ENCODE measurements at regions not wholly inside any gene's neighbourhood (a gene's known extent, or its start where the extent isn't known, plus 50 kb on each side); places are given as distances from the start of the nearest gene placed in this dataset.

DNA sequence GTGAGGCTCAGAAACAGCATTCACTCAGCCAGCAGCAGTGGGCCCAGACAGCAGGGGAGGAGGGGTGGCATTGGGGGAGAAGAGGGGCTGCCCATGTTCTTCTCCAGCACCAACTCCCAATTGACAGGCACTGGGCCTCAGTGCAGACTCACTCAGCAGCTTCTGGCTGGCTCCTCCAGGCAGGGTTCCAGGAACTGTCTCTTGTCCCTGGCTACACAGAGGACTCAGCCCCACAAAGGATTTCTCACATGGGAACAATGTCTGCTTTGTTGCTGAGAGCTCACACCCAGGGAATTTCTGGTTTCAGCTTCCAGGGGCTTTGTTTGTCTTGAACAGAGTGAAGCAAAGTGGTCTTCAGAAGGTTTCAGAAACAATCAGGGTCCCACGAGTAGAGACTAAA lies 1536.7 kb downstream of the TSPY10 start:
- Mint-ChIP-seq H3K27ac (no peak overlapping the region), H3K27me3 (no peaks in the 10 kb centered on the region), H3K4me3 (no peak overlapping the region), H3K9me3 (ENCODE audit: insufficient read depth) (no peaks in the 10 kb centered on the region), H3K4me1 (no peaks in the 10 kb centered on the region)
- no peak for DNase-seq
- H3K4me2 ChIP-seq (replicated peaks; ENCODE audit: low read depth, low read length, poor library complexity, severe bottlenecking), result no peak overlapping the region
- intact Hi-C loops (cut with micrococcal nuclease), result no loop called here
- no peak overlapping the region for H3K4me3 ChIP-seq (ENCODE audit: control extremely low read depth in 1 of 5, extremely low read depth in 1 of 5, insufficient read depth in 1 of 5, low read depth in 2 of 5, low read length in 4 of 5)
- ChIA-PET POLR2A (no interaction called here), CTCF (no interaction called here)
- peaks cover 0 to 4% (median 0%) of the 10 kb centered on the region in 3 donors for H3K9me3 ChIP-seq (ENCODE audit: control extremely low read depth in 1 of 3, control insufficient read depth in 2 of 3, insufficient read depth in 1 of 3, low read length in 2 of 3)
- no peak for ATAC-seq (ENCODE audit: low read depth)
- no CpG with 5 or more reads among the region's 1 CpG for WGBS (ENCODE audit: insufficient coverage)
- H3K4me1 ChIP-seq (ENCODE audit: control insufficient read depth in 2 of 2, insufficient read depth in 2 of 2, low read length in 2 of 2), result no peaks in the 10 kb centered on the region
- no peaks in the 10 kb centered on the region for H3K79me2 ChIP-seq (ENCODE audit: control insufficient read depth, insufficient read depth, low read length)
- H3K9ac ChIP-seq (ENCODE audit: low read length), result no peak overlapping the region
- H2AFZ ChIP-seq (ENCODE audit: insufficient read depth, low read depth, low read length, poor library complexity, severe bottlenecking), result no peak overlapping the region
- H3K36me3 ChIP-seq (replicated peaks in 1 of 2; ENCODE audit: control extremely low read depth in 1 of 2, control insufficient read depth in 1 of 2, extremely low read depth in 1 of 2, insufficient read depth in 2 of 2, low read length in 1 of 2), result no peaks in the 10 kb centered on the region
- H3K27me3 ChIP-seq (replicated peaks in 1 of 4; ENCODE audit: control extremely low read depth in 1 of 4, control insufficient read depth in 3 of 4, insufficient read depth in 4 of 4, low read length in 3 of 4), result no peaks in the 10 kb centered on the region
- no peak overlapping the region for H3K27ac ChIP-seq (ENCODE audit: low read length in 2 of 2)
- no peaks in the 10 kb centered on the region for H4K20me1 ChIP-seq (ENCODE audit: control insufficient read depth, insufficient read depth, low read length, poor library complexity, severe bottlenecking)
- TF ChIP-seq, protein P1, sequence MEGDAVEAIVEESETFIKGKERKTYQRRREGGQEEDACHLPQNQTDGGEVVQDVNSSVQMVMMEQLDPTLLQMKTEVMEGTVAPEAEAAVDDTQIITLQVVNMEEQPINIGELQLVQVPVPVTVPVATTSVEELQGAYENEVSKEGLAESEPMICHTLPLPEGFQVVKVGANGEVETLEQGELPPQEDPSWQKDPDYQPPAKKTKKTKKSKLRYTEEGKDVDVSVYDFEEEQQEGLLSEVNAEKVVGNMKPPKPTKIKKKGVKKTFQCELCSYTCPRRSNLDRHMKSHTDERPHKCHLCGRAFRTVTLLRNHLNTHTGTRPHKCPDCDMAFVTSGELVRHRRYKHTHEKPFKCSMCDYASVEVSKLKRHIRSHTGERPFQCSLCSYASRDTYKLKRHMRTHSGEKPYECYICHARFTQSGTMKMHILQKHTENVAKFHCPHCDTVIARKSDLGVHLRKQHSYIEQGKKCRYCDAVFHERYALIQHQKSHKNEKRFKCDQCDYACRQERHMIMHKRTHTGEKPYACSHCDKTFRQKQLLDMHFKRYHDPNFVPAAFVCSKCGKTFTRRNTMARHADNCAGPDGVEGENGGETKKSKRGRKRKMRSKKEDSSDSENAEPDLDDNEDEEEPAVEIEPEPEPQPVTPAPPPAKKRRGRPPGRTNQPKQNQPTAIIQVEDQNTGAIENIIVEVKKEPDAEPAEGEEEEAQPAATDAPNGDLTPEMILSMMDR (IDR thresholded peaks at IDR 0.05), result no peak
- TF ChIP-seq EZH2 (IDR thresholded peaks at IDR 0.05; ENCODE audit: borderline replicate concordance, insufficient read depth, low read depth, low read length, poor library complexity, severe bottlenecking), result no peak

DNA sequence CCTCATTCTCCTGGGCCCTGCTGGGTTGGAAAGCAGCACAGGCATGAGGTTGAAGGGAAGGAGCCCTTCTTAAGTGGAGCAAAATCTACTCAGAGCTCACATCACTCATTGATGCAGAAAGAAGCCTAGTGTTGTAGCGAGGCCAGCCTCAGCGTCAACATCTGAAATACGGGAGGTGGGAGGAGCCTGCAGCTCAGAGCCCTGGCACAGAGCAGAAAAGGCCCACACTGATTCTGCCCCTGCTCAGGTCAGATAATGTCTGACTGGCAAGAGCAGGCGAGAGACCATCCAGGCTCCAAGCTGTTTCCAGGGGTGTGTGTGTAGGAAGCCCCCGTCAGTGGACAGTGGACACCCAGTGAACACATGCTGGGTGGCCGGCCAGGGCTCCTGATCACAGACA lies 1541.6 kb downstream of the TSPY10 start:
- H3K4me3 Mint-ChIP-seq, result no peak overlapping the region
- no peaks in the 10 kb centered on the region for H3K4me1 Mint-ChIP-seq
- no peak for TF ChIP-seq EZH2 (IDR thresholded peaks at IDR 0.05; ENCODE audit: borderline replicate concordance, insufficient read depth, low read depth, low read length, poor library complexity, severe bottlenecking)
- TF ChIP-seq, protein P1 (IDR thresholded peaks at IDR 0.05), result no peak

More for the DNA sequence above, 1541.6 kb downstream of the TSPY10 start:
- no peaks in the 10 kb centered on the region for H3K79me2 ChIP-seq (ENCODE audit: control insufficient read depth, insufficient read depth, low read length)
- no peak for DNase-seq
- no peak overlapping the region for H2AFZ ChIP-seq (ENCODE audit: insufficient read depth, low read depth, low read length, poor library complexity, severe bottlenecking)
- intact Hi-C loops (cut with micrococcal nuclease), result no loop called here
- Mint-ChIP-seq H3K27ac (no peak overlapping the region), H3K9me3 (ENCODE audit: insufficient read depth) (no peaks in the 10 kb centered on the region), H3K27me3 (no peaks in the 10 kb centered on the region)
- H3K36me3 ChIP-seq (replicated peaks in 1 of 2; ENCODE audit: control extremely low read depth in 1 of 2, control insufficient read depth in 1 of 2, extremely low read depth in 1 of 2, insufficient read depth in 2 of 2, low read length in 1 of 2), result no peaks in the 10 kb centered on the region
- peaks cover 0 to 8% (median 0%) of the 10 kb centered on the region in 3 donors for H3K9me3 ChIP-seq (ENCODE audit: control extremely low read depth in 1 of 3, control insufficient read depth in 2 of 3, insufficient read depth in 1 of 3, low read length in 2 of 3)
- ATAC-seq (ENCODE audit: low read depth), result no peak
- H3K4me2 ChIP-seq (replicated peaks; ENCODE audit: low read depth, low read length, poor library complexity, severe bottlenecking), result no peak overlapping the region
- no peak overlapping the region for H3K27ac ChIP-seq (ENCODE audit: low read length in 2 of 2)
- 86% methylated on average over 4 of the region's 6 CpGs for WGBS (ENCODE audit: insufficient coverage)
- ChIA-PET POLR2A (no interaction called here), CTCF (no interaction called here)
- H4K20me1 ChIP-seq (ENCODE audit: control insufficient read depth, insufficient read depth, low read length, poor library complexity, severe bottlenecking), result no peaks in the 10 kb centered on the region
- H3K9ac ChIP-seq (ENCODE audit: low read length), result no peak overlapping the region
- H3K4me3 ChIP-seq (ENCODE audit: control extremely low read depth in 1 of 5, extremely low read depth in 1 of 5, insufficient read depth in 1 of 5, low read depth in 2 of 5, low read length in 4 of 5), result no peak overlapping the region
- H3K4me1 ChIP-seq (ENCODE audit: control insufficient read depth in 2 of 2, insufficient read depth in 2 of 2, low read length in 2 of 2), result no peaks in the 10 kb centered on the region
- H3K27me3 ChIP-seq (replicated peaks in 1 of 4; ENCODE audit: control extremely low read depth in 1 of 4, control insufficient read depth in 3 of 4, insufficient read depth in 4 of 4, low read length in 3 of 4), result no peaks in the 10 kb centered on the region

Measured in B cell (primary cell).